PC-9 (cell line): ENCODE measurements at regions not wholly inside any gene's neighbourhood (a gene's known extent, or its start where the extent isn't known, plus 50 kb on each side); places are given as distances from the start of the nearest gene placed in this dataset.

Experiments used
- BruUV-seq: library from RNA; stranded (reverse); fragments of 400-500 nt; replicated peaks from 2 replicates; lab custom pipeline; 2021; lab: Mats Ljungman, UMichigan
- CTCF ChIA-PET: fragments of 300-600 bp; sonication (Branson Sonifier 250); formaldehyde crosslinking; loops from one replicate; lab custom pipeline; 2022; ENCODE audit warnings: antibody characterized with exemption; lab: Charles Lee
- POLR2A ChIA-PET: fragments of 300-600 bp; sonication (Branson Sonifier 250); formaldehyde crosslinking; loops from one replicate; lab custom pipeline; 2022; ENCODE audit warnings: antibody characterized with exemption; ENCODE audit not compliant: unreplicated experiment; lab: Charles Lee
- DNase-seq, 2 experiments: peaks; one replicate each; pipeline versions ENCODE4 v3.0.0 to v3.0.0-alpha.2; 2015 to 2022; ENCODE audit warnings: mixed read lengths in 1 of 2
- H2AFZ ChIP-seq: fragments of 200-600 bp; sonication (generic); 2 replicates; pipeline ENCODE4 v1.8.1; 2017; ENCODE audit warnings: antibody characterized with exemption
- H3F3A ChIP-seq: fragments of 200-600 bp; sonication (generic); 2 replicates; pipeline ENCODE4 v1.8.1; 2017; ENCODE audit warnings: antibody characterized with exemption, mild to moderate bottlenecking, low read depth; ENCODE audit not compliant: insufficient read depth
- H3K27ac ChIP-seq: fragments of 200-600 bp; sonication (generic); 2 replicates; pipeline ENCODE4 v1.6.1; 2016; ENCODE audit warnings: mixed run types
- H3K27me3 ChIP-seq: fragments of 200-600 bp; sonication (generic); 2 replicates; pipeline ENCODE4 v1.6.1; 2016; ENCODE audit warnings: low read depth, mixed run types; ENCODE audit not compliant: insufficient read depth
- H3K36me3 ChIP-seq: fragments of 200-600 bp; sonication (generic); 2 replicates; pipeline ENCODE4 v1.6.1; 2016; ENCODE audit warnings: low read depth, mixed run types
- H3K4me1 ChIP-seq: fragments of 200-600 bp; sonication (generic); replicated peaks from 2 replicates; pipeline ENCODE4 v1.6.1; 2016; ENCODE audit warnings: mixed run types; ENCODE audit not compliant: insufficient read depth
- H3K4me2 ChIP-seq: fragments of 200-600 bp; sonication (generic); 2 replicates; pipeline ENCODE4 v1.6.1; 2017; ENCODE audit warnings: mixed run types
- H3K4me3 ChIP-seq: fragments of 200-600 bp; sonication (generic); 2 replicates; pipeline ENCODE4 v1.6.1; 2016; ENCODE audit warnings: mixed run types
- H3K79me2 ChIP-seq: fragments of 200-600 bp; sonication (generic); 2 replicates; pipeline ENCODE4 v1.6.1; 2017; ENCODE audit warnings: low read depth, mixed run types
- H3K9me2 ChIP-seq: fragments of 200-600 bp; sonication (generic); 2 replicates; pipeline ENCODE4 v1.8.1; 2017; ENCODE audit warnings: mild to moderate bottlenecking; ENCODE audit not compliant: insufficient read depth
- H3K9me3 ChIP-seq: fragments of 200-600 bp; sonication (generic); 2 replicates; pipeline ENCODE4 v1.8.1; 2016; ENCODE audit warnings: low read depth; ENCODE audit not compliant: insufficient read depth
- H4K20me1 ChIP-seq: fragments of 200-600 bp; sonication (generic); 2 replicates; pipeline ENCODE4 v1.8.1; 2017; ENCODE audit not compliant: insufficient read depth
- CTCF ChIP-seq: fragments of 200-600 bp; sonication (generic); conservative IDR thresholded peaks from 2 replicates; pipeline ENCODE4 v1.6.1; 2017; ENCODE audit warnings: mixed run types, antibody characterized with exemption, mild to moderate bottlenecking, moderate library complexity
- EZH2 ChIP-seq: fragments of 200-600 bp; sonication (generic); IDR thresholded peaks from 2 replicates; pipeline ENCODE4 v1.8.0; 2017; ENCODE audit warnings: antibody characterized with exemption, low read depth
- intact Hi-C: fragments of 100-400 bp; cut with micrococcal nuclease; formaldehyde crosslinking; loops from one replicate; pipeline ENCODE4 v1.10.0; 2022; ENCODE audit not compliant: unreplicated experiment

DNA sequence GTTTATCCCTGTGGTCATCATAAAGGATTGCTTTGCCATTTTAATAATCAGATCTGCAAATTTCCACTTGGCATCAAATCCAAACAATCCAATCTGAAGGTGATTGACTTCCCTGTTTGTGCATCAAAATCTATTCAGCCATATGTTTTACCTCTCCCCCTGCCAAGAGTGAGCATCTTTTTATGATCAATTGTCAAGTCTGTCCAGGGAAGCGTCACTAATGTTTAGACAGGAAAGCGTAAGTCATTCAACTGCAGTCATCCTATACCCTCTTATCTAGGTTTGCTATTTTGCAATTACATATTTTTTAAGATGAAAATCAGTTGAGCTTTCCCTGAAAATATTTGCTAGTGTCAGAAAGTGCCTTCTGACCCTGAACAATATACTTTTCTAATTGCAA lies 1224.1 kb upstream of the SEL1L start:
- intact Hi-C loops, result no loop called here
- POLR2A ChIA-PET, result no interaction called here
- TF ChIP-seq EZH2 (no peak), CTCF (no peak)

GRCh38 chr14:82759656-82760055 lies 1226.0 kb upstream of the SEL1L start:
- Histone ChIP-seq H3K4me2 (no peak overlapping the region), H4K20me1 (no peaks in the 10 kb centered on the region), H3K4me1 (no peaks in the 10 kb centered on the region), H3F3A (no peaks in the 10 kb centered on the region), H3K27ac (no peak overlapping the region), H3K36me3 (no peaks in the 10 kb centered on the region), H3K79me2 (no peaks in the 10 kb centered on the region), H3K27me3 (no peaks in the 10 kb centered on the region), H3K9me3 (no peaks in the 10 kb centered on the region), H3K9me2 (no peaks in the 10 kb centered on the region), H3K4me3 (no peak overlapping the region), H2AFZ (no peak overlapping the region)
- CTCF ChIA-PET, result no interaction called here
- no peak for DNase-seq
- TF ChIP-seq EZH2, result no peak
- no peak for TF ChIP-seq CTCF
- no TSS peak for BruUV-seq
- intact Hi-C loops, result no loop called here
- POLR2A ChIA-PET, result no interaction called here

More for the DNA sequence above, 1224.1 kb upstream of the SEL1L start:
- H3K4me1 ChIP-seq, result no peaks in the 10 kb centered on the region
- no peaks in the 10 kb centered on the region for H3K9me3 ChIP-seq
- no peaks in the 10 kb centered on the region for H3F3A ChIP-seq
- CTCF ChIA-PET, result no interaction called here
- H3K4me3 ChIP-seq, result no peak overlapping the region
- H3K79me2 ChIP-seq, result no peaks in the 10 kb centered on the region
- no peaks in the 10 kb centered on the region for H3K36me3 ChIP-seq
- no peak overlapping the region for H3K4me2 ChIP-seq
- H3K27me3 ChIP-seq, result no peaks in the 10 kb centered on the region
- DNase-seq, result no peak
- no TSS peak for BruUV-seq
- H3K27ac ChIP-seq, result no peak overlapping the region
- no peaks in the 10 kb centered on the region for H4K20me1 ChIP-seq
- no peak overlapping the region for H2AFZ ChIP-seq
- H3K9me2 ChIP-seq, result no peaks in the 10 kb centered on the region

- no peak overlapping the region for H3K27ac ChIP-seq
- no peak overlapping the region for H3K4me2 ChIP-seq
- H3F3A ChIP-seq, result no peaks in the 10 kb centered on the region
- no peak overlapping the region for H2AFZ ChIP-seq
- CTCF ChIA-PET, result no interaction called here
- no peaks in the 10 kb centered on the region for H3K27me3 ChIP-seq
- no peaks in the 10 kb centered on the region for H3K79me2 ChIP-seq
- H3K36me3 ChIP-seq, result no peaks in the 10 kb centered on the region
- no peaks in the 10 kb centered on the region for H4K20me1 ChIP-seq
- no peak overlapping the region for H3K4me3 ChIP-seq
- H3K4me1 ChIP-seq, result no peaks in the 10 kb centered on the region
- no peak for TF ChIP-seq EZH2
- no peak for TF ChIP-seq CTCF
- BruUV-seq, result no TSS peak
- DNase-seq, result no peak
- POLR2A ChIA-PET, result no interaction called here
- intact Hi-C loops, result no loop called here
- H3K9me2 ChIP-seq, result no peaks in the 10 kb centered on the region
- H3K9me3 ChIP-seq, result no peaks in the 10 kb centered on the region
Observed at GRCh38 chr14:82766123-82766522, 1232.5 kb upstream of the SEL1L start.
